ENCODE measurements at regions not wholly inside any gene's neighbourhood (a gene's known extent, or its start where the extent isn't known, plus 50 kb on each side); places are given as distances from the start of the nearest gene placed in this dataset.

- ATAC-seq (ENCODE audit: low read depth) = no peak
- Mint-ChIP-seq H3K27ac (no peak overlapping the region), H3K4me1 (no peaks in the 10 kb centered on the region), H3K9me3 (no peaks in the 10 kb centered on the region), H3K4me3 (no peak overlapping the region), H3K36me3 (no peaks in the 10 kb centered on the region), H3K27me3 (peaks cover 3% of the 10 kb centered on the region)
- no peak for DNase-seq (ENCODE audit: low spot score in 2 of 2)
Observed at GRCh38 chr11:103548838-103549237, 439.6 kb downstream of the DYNC2H1 start.

- no peak overlapping the region for H3K4me3 Mint-ChIP-seq
- H3K9me3 Mint-ChIP-seq = no peaks in the 10 kb centered on the region
- H3K27me3 Mint-ChIP-seq = peaks cover 3% of the 10 kb centered on the region
- DNase-seq (ENCODE audit: low spot score in 2 of 2) (no peak), ATAC-seq (ENCODE audit: low read depth) (no peak)
- no peaks in the 10 kb centered on the region for H3K4me1 Mint-ChIP-seq
- no peaks in the 10 kb centered on the region for H3K36me3 Mint-ChIP-seq
- no peak overlapping the region for H3K27ac Mint-ChIP-seq
Observed at GRCh38 chr11:103550811-103551210, 441.6 kb downstream of the DYNC2H1 start.

GRCh38 chr11:103552086-103552485, 442.9 kb downstream of the DYNC2H1 start:
- Mint-ChIP-seq H3K27me3 (peaks cover 3% of the 10 kb centered on the region), H3K36me3 (no peaks in the 10 kb centered on the region), H3K4me3 (no peak overlapping the region), H3K4me1 (no peaks in the 10 kb centered on the region), H3K9me3 (no peaks in the 10 kb centered on the region), H3K27ac (no peak overlapping the region)
- DNase-seq (ENCODE audit: low spot score in 2 of 2) = no peak
- no peak for ATAC-seq (ENCODE audit: low read depth)

- ATAC-seq (ENCODE audit: low read depth) (no peak), DNase-seq (ENCODE audit: low spot score in 2 of 2) (no peak)
- Mint-ChIP-seq H3K9me3 (no peaks in the 10 kb centered on the region), H3K27me3 (no peaks in the 10 kb centered on the region), H3K27ac (no peak overlapping the region), H3K4me1 (no peaks in the 10 kb centered on the region), H3K36me3 (no peaks in the 10 kb centered on the region), H3K4me3 (no peak overlapping the region)
Observed at GRCh38 chr11:103556171-103556570, 446.9 kb downstream of the DYNC2H1 start.

- Mint-ChIP-seq H3K27me3 (peaks cover 2% of the 10 kb centered on the region), H3K4me1 (no peaks in the 10 kb centered on the region), H3K36me3 (no peaks in the 10 kb centered on the region), H3K9me3 (peaks cover 4% of the 10 kb centered on the region), H3K27ac (no peak overlapping the region), H3K4me3 (no peak overlapping the region)
- no peak for ATAC-seq (ENCODE audit: low read depth)
- no peak for DNase-seq (ENCODE audit: low spot score in 2 of 2)
Observed at GRCh38 chr11:103566116-103566515, 456.9 kb downstream of the DYNC2H1 start.

- H3K27ac Mint-ChIP-seq = no peak overlapping the region
- H3K9me3 Mint-ChIP-seq = no peaks in the 10 kb centered on the region
- H3K4me3 Mint-ChIP-seq = no peak overlapping the region
- no peaks in the 10 kb centered on the region for H3K36me3 Mint-ChIP-seq
- no peaks in the 10 kb centered on the region for H3K4me1 Mint-ChIP-seq
- ATAC-seq (ENCODE audit: low read depth) = no peak
- DNase-seq (ENCODE audit: low spot score in 2 of 2) = no peak
- no peaks in the 10 kb centered on the region for H3K27me3 Mint-ChIP-seq
Observed at GRCh38 chr11:103581760-103582159, 454.7 kb upstream of the DDI1 start.

- no peak overlapping the region for H3K4me3 Mint-ChIP-seq
- no peaks in the 10 kb centered on the region for H3K4me1 Mint-ChIP-seq
- H3K27ac Mint-ChIP-seq = no peak overlapping the region
Observed at GRCh38 chr11:103582351-103582909, 454.0 kb upstream of the DDI1 start.

GRCh38 chr11:103584021-103584420, 452.4 kb upstream of the DDI1 start:
- Mint-ChIP-seq H3K27me3 (no peaks in the 10 kb centered on the region), H3K4me3 (no peak overlapping the region), H3K9me3 (no peaks in the 10 kb centered on the region), H3K4me1 (no peaks in the 10 kb centered on the region), H3K27ac (no peak overlapping the region), H3K36me3 (no peaks in the 10 kb centered on the region)
- no peak for DNase-seq (ENCODE audit: low spot score in 2 of 2)
- no peak for ATAC-seq (ENCODE audit: low read depth)

More at GRCh38 chr11:103582351-103582909, 454.0 kb upstream of the DDI1 start:
- Mint-ChIP-seq H3K27me3 (no peaks in the 10 kb centered on the region), H3K9me3 (no peaks in the 10 kb centered on the region), H3K36me3 (no peaks in the 10 kb centered on the region)
- ATAC-seq (ENCODE audit: low read depth) (no peak), DNase-seq (ENCODE audit: low spot score in 2 of 2) (no peak)

- Mint-ChIP-seq H3K36me3 (no peaks in the 10 kb centered on the region), H3K4me1 (no peaks in the 10 kb centered on the region), H3K4me3 (no peak overlapping the region), H3K9me3 (no peaks in the 10 kb centered on the region), H3K27ac (no peak overlapping the region), H3K27me3 (no peaks in the 10 kb centered on the region)
- no peak for DNase-seq (ENCODE audit: low spot score in 2 of 2)
- ATAC-seq (ENCODE audit: low read depth) = no peak
Observed at GRCh38 chr11:103584720-103585119, 451.7 kb upstream of the DDI1 start.

- Mint-ChIP-seq H3K4me1 (no peaks in the 10 kb centered on the region), H3K9me3 (no peaks in the 10 kb centered on the region), H3K27me3 (no peaks in the 10 kb centered on the region), H3K36me3 (no peaks in the 10 kb centered on the region), H3K27ac (no peak overlapping the region), H3K4me3 (no peak overlapping the region)
- ATAC-seq (ENCODE audit: low read depth) = no peak
- no peak for DNase-seq (ENCODE audit: low spot score in 2 of 2)
Observed at GRCh38 chr11:103585401-103585800, 451.0 kb upstream of the DDI1 start.

GRCh38 chr11:103585911-103586310, 450.5 kb upstream of the DDI1 start:
- H3K4me3 Mint-ChIP-seq = no peak overlapping the region
- H3K9me3 Mint-ChIP-seq = no peaks in the 10 kb centered on the region
- H3K27me3 Mint-ChIP-seq = no peaks in the 10 kb centered on the region
- H3K36me3 Mint-ChIP-seq = no peaks in the 10 kb centered on the region
- no peak for DNase-seq (ENCODE audit: low spot score in 2 of 2)
- no peaks in the 10 kb centered on the region for H3K4me1 Mint-ChIP-seq
- no peak for ATAC-seq (ENCODE audit: low read depth)
- no peak overlapping the region for H3K27ac Mint-ChIP-seq

GRCh38 chr11:103586756-103587155, 449.7 kb upstream of the DDI1 start:
- Mint-ChIP-seq H3K4me3 (no peak overlapping the region), H3K36me3 (no peaks in the 10 kb centered on the region), H3K9me3 (no peaks in the 10 kb centered on the region), H3K27me3 (no peaks in the 10 kb centered on the region), H3K27ac (no peak overlapping the region), H3K4me1 (no peaks in the 10 kb centered on the region)
- no peak for DNase-seq (ENCODE audit: low spot score in 2 of 2)
- no peak for ATAC-seq (ENCODE audit: low read depth)

GRCh38 chr11:103587901-103588788, 448.3 kb upstream of the DDI1 start:
- Mint-ChIP-seq H3K27ac (no peak overlapping the region), H3K9me3 (no peaks in the 10 kb centered on the region), H3K4me1 (no peaks in the 10 kb centered on the region), H3K36me3 (no peaks in the 10 kb centered on the region), H3K27me3 (no peaks in the 10 kb centered on the region), H3K4me3 (no peak overlapping the region)
- ATAC-seq (ENCODE audit: low read depth) (no peak), DNase-seq (ENCODE audit: low spot score in 2 of 2) (no peak)

GRCh38 chr11:103591554-103591953, 444.9 kb upstream of the DDI1 start:
- H3K4me1 Mint-ChIP-seq = no peaks in the 10 kb centered on the region
- no peaks in the 10 kb centered on the region for H3K27me3 Mint-ChIP-seq
- no peak for DNase-seq (ENCODE audit: low spot score in 2 of 2)
- no peak for ATAC-seq (ENCODE audit: low read depth)
- H3K9me3 Mint-ChIP-seq = no peaks in the 10 kb centered on the region
- no peak overlapping the region for H3K27ac Mint-ChIP-seq
- H3K36me3 Mint-ChIP-seq = no peaks in the 10 kb centered on the region
- no peak overlapping the region for H3K4me3 Mint-ChIP-seq

- Mint-ChIP-seq H3K9me3 (no peaks in the 10 kb centered on the region), H3K27ac (no peak overlapping the region), H3K4me1 (no peaks in the 10 kb centered on the region), H3K27me3 (no peaks in the 10 kb centered on the region), H3K36me3 (no peaks in the 10 kb centered on the region), H3K4me3 (no peak overlapping the region)
- no peak for DNase-seq (ENCODE audit: low spot score in 2 of 2)
- no peak for ATAC-seq (ENCODE audit: low read depth)
Observed at GRCh38 chr11:103594283-103594682, 442.2 kb upstream of the DDI1 start.

Measured in memory B cell (primary cell).